Right atrium auricular region (tissue), 2 donors: ENCODE measurements at regions not wholly inside any gene's neighbourhood (a gene's known extent, or its start where the extent isn't known, plus 50 kb on each side); places are given as distances from the start of the nearest gene placed in this dataset.
"Not testable (repeated sequence)": the region's sequence is repeated elsewhere in the genome, so short reads cannot be mapped to it uniquely, and the experiment has no call there.

Experiments
- DNase-seq: peaks from one replicate; pipeline ENCODE4 v3.0.0-alpha.2; 2019; ENCODE audit warnings: low spot score
- H3K27ac ChIP-seq, 2 donors: fragments of 200-600 bp; sonication (generic); 1 replicate in 1 of 2; 2 replicates in 1 of 2; pipeline ENCODE4 v1.5.1; 2016 to 2019
- H3K27me3 ChIP-seq, 2 donors: fragments of 200-600 bp; sonication (generic); one replicate each; pipeline versions ENCODE4 v1.5.1 to v1.6.0; 2017 to 2019
- H3K36me3 ChIP-seq: fragments of 200-600 bp; sonication (generic); one replicate; pipeline ENCODE4 v1.5.1; 2016
- H3K4me1 ChIP-seq, 2 donors: fragments of 200-600 bp; sonication (generic); one replicate each; pipeline versions ENCODE4 v1.5.1 to v1.6.0; 2017 to 2019
- H3K4me3 ChIP-seq, 2 donors: fragments of 200-600 bp; sonication (generic); 1 replicate in 1 of 2; 2 replicates in 1 of 2; pipeline ENCODE4 v1.5.1; 2017 to 2019; ENCODE audit warnings: mild to moderate bottlenecking in 1 of 2, moderate library complexity in 1 of 2
- H3K9me3 ChIP-seq, 2 donors: fragments of 200-600 bp; sonication (generic); one replicate each; pipeline ENCODE4 v1.5.1; 2019
- CTCF ChIP-seq, 2 donors: fragments of 200-600 bp; sonication (generic); IDR thresholded peaks; one replicate each; pipeline ENCODE4 v1.5.1; 2019; ENCODE audit warnings: antibody characterized with exemption in 2 of 2

GRCh38 chr7:152956006-152956405 lies 196.5 kb downstream of the ACTR3B start:
- H3K27ac ChIP-seq = no peak overlapping the region
- H3K4me3 ChIP-seq = no peak overlapping the region
- peaks cover 0 to 3% of the 10 kb centered on the region in 2 donors for H3K9me3 ChIP-seq
- DNase-seq = no peak
- TF ChIP-seq CTCF (IDR thresholded peaks at IDR 0.05) = no peak
- H3K27me3 ChIP-seq = no peaks in the 10 kb centered on the region
- H3K4me1 ChIP-seq = no peaks in the 10 kb centered on the region
- H3K36me3 ChIP-seq = no peaks in the 10 kb centered on the region

DNA sequence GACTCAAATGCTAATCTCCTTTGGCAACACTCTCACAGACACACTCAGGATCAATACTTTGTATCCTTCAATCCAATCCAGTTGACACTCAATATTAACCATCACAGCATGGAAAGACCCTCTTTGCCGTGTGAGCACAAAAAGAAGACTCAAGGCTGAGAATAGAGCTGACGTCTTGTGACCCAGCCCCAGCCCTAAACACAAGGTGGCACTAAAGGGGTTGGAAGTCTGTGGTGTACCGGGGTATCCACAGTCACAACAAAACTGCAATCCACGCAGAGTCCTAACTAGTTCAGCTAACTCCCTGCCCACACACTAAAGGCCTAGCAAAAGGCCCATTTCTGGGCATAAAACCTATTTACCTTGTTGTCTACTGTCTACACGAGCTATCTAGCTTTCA lies 200.1 kb downstream of the ACTR3B start:
- Histone ChIP-seq H3K4me3 (no peak overlapping the region), H3K4me1 (no peaks in the 10 kb centered on the region), H3K27me3 (no peaks in the 10 kb centered on the region), H3K36me3 (no peaks in the 10 kb centered on the region), H3K27ac (no peak overlapping the region), H3K9me3 (peaks cover 0 to 13% of the 10 kb centered on the region in 2 donors)
- DNase-seq = no peak
- no peak for TF ChIP-seq CTCF (IDR thresholded peaks at IDR 0.05)

DNA sequence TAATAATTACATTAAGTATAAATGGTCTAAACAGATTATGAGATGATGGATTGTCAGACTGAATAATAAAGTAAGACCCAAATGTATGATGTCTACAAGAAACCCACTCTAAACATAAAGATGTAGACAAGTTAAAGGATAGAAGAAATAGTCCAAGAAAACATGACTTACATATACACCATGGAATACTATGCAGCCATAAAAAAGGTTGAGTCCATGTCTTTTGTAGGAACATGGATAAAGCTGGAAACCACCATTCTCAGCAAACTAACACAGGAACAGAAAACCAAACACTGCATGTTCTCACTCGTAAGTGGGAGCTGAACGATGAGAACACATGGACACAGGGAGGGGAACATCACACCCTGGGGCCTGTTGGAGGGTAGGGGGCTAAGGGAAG lies 202.2 kb downstream of the ACTR3B start:
- not testable (repeated sequence) for H3K27me3 ChIP-seq, H3K4me1 ChIP-seq, H3K4me3 ChIP-seq, DNase-seq, H3K27ac ChIP-seq, H3K36me3 ChIP-seq
- H3K9me3 ChIP-seq = peaks cover 0 to 13% of the 10 kb centered on the region in 2 donors

DNA sequence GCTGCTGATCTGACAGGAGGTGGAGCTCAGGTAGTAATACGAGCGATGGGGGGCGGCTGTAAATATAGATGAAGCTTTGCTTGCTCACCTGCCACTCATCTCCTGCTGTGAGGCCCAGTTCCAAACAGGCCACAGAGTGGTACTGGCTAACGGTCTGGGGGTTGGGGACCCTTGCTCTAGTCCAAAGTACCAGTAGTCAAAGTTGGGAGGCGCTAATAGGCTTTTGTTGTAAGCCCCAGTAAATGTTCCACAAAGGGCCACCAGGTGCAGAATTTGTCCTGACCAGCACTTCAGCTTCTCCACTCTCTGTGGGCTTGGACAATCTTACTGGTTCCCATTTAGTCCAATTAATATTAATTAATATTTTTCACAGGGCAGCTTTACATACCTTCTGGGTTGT lies 206.6 kb downstream of the ACTR3B start:
- Histone ChIP-seq H3K27me3 (no peaks in the 10 kb centered on the region), H3K4me1 (no peaks in the 10 kb centered on the region), H3K4me3 (no peak overlapping the region), H3K36me3 (no peaks in the 10 kb centered on the region), H3K9me3 (peaks cover 0 to 14% of the 10 kb centered on the region in 2 donors), H3K27ac (no peak overlapping the region)
- TF ChIP-seq CTCF (IDR thresholded peaks at IDR 0.05) = no peak
- no peak for DNase-seq

DNA sequence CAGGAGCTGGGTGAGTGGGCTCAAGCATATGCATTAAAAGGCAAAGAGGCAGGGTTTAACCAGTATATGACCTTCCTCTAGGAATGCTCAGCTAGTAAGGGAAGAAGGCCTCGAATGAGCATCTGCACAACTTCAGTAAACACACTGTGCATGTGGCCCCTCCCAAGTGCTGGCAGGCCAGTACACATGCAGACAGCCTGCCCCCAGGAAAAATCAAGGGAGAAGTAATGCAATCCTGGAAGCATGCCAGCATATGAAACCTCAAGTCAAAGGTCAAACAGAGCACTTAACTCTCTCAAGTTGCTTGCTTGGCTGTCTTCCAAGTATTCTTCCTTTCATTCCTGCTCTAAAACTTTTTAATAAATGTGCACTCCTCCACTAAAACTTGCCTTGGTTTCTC lies 208.4 kb downstream of the ACTR3B start:
- H3K4me1 ChIP-seq = no peaks in the 10 kb centered on the region
- H3K36me3 ChIP-seq = no peaks in the 10 kb centered on the region
- peaks cover 0 to 6% of the 10 kb centered on the region in 2 donors for H3K9me3 ChIP-seq
- DNase-seq = no peak
- no peak overlapping the region for H3K4me3 ChIP-seq
- H3K27me3 ChIP-seq = no peaks in the 10 kb centered on the region
- H3K27ac ChIP-seq = no peak overlapping the region
- TF ChIP-seq CTCF (IDR thresholded peaks at IDR 0.05) = no peak

GRCh38 chr7:152968514-152968913 lies 209.0 kb downstream of the ACTR3B start:
- no peaks in the 10 kb centered on the region for H3K4me1 ChIP-seq
- H3K36me3 ChIP-seq = no peaks in the 10 kb centered on the region
- no peak overlapping the region for H3K27ac ChIP-seq
- peaks cover 0 to 6% of the 10 kb centered on the region in 2 donors for H3K9me3 ChIP-seq
- DNase-seq = no peak
- TF ChIP-seq CTCF (IDR thresholded peaks at IDR 0.05) = no peak
- no peak overlapping the region for H3K4me3 ChIP-seq
- H3K27me3 ChIP-seq = no peaks in the 10 kb centered on the region
